GM12878 (cell line): ENCODE measurements at regions not wholly inside any gene's neighbourhood (a gene's known extent, or its start where the extent isn't known, plus 50 kb on each side); places are given as distances from the start of the nearest gene placed in this dataset.

Experiments used
- ATAC-seq: fragments of 200-7000 bp; cut with Tn5 transposase; 3 replicates; pipeline ENCODE4 v1.9.1; 2020; ENCODE audit warnings: mild to moderate bottlenecking, moderate library complexity
- BruUV-seq: library from RNA; stranded (reverse); fragments of 400-500 nt; replicated peaks from 2 replicates; lab custom pipeline; 2021; lab: Mats Ljungman, UMichigan
- CTCF ChIA-PET: fragments of 300-600 bp; sonication (Branson Sonifier 250); formaldehyde crosslinking; extraction: SDS; loops from one replicate; lab custom pipeline; 2021; ENCODE audit warnings: inconsistent platforms; lab: Yijun Ruan, JAX
- POLR2A ChIA-PET: fragments of 350-600 bp; formaldehyde crosslinking; extraction: SDS; loops from one replicate; lab custom pipeline; 2021; ENCODE audit warnings: inconsistent platforms; lab: Charles Lee
- RAD21 ChIA-PET: fragments of 300-600 bp; sonication (Branson Sonifier 250); formaldehyde crosslinking; loops from one replicate; lab custom pipeline; 2023; ENCODE audit warnings: antibody characterized with exemption; ENCODE audit not compliant: unreplicated experiment; lab: Charles Lee
- SMC1A ChIA-PET: fragments of 300-600 bp; sonication (Branson Sonifier 250); formaldehyde crosslinking; loops from one replicate; lab custom pipeline; 2023; ENCODE audit not compliant: unreplicated experiment, uncharacterized antibody; lab: Charles Lee
- DNase-seq: peaks from one replicate; pipeline ENCODE4 v3.0.0-alpha.2; 2011; ENCODE audit warnings: low read depth, low spot score
- FAIRE-seq: peaks from 3 replicates; lab custom pipeline; 2011; peaks lifted over from hg19 to GRCh38; lab: Jason Lieb, UNC
- H2AFZ ChIP-seq: 2 replicates; pipeline ENCODE4 v1.6.0; 2011; ENCODE audit warnings: low read depth, low read length, control low read depth; ENCODE audit not compliant: control insufficient read depth
- H3K27ac ChIP-seq: 2 replicates; pipeline ENCODE4 v1.5.1; 2011; ENCODE audit warnings: control low read depth; ENCODE audit not compliant: control insufficient read depth, insufficient read depth
- H3K27me3 ChIP-seq, 2 experiments: replicated peaks in 1 of 2; 2 replicates each; pipeline versions ENCODE4 v1.6.0 to v1.6.1; 2011; ENCODE audit warnings: low read length in 1 of 2; ENCODE audit not compliant: control insufficient read depth in 2 of 2, insufficient read depth in 2 of 2
- H3K36me3 ChIP-seq, 2 experiments: 2 replicates each; pipeline ENCODE4 v1.5.1; 2011; ENCODE audit warnings: low read length in 1 of 2; ENCODE audit not compliant: control insufficient read depth in 2 of 2, insufficient read depth in 2 of 2
- H3K4me1 ChIP-seq: 2 replicates; pipeline ENCODE4 v1.6.1; 2011; ENCODE audit warnings: mild to moderate bottlenecking, low read length, moderate library complexity, mixed read lengths; ENCODE audit not compliant: control insufficient read depth, insufficient read depth
- H3K4me2 ChIP-seq: 2 replicates; pipeline ENCODE4 v1.6.0; 2011; ENCODE audit warnings: control low read depth; ENCODE audit not compliant: control insufficient read depth, insufficient read depth
- H3K4me3 ChIP-seq: fragments of 200-600 bp; sonication (generic); 2 replicates; pipeline ENCODE4 v1.5.1; 2016
- H3K79me2 ChIP-seq: 2 replicates; pipeline ENCODE4 v1.6.0; 2011; ENCODE audit warnings: low read length; ENCODE audit not compliant: control insufficient read depth, insufficient read depth
- H3K9ac ChIP-seq: 2 replicates; pipeline ENCODE4 v1.8.0; 2011; ENCODE audit warnings: low read length, control low read depth, mixed read lengths; ENCODE audit not compliant: control insufficient read depth, insufficient read depth
- H3K9me3 ChIP-seq: replicated peaks from 3 replicates; pipeline ENCODE4 v1.5.1; 2011; ENCODE audit warnings: mild to moderate bottlenecking, low read length; ENCODE audit not compliant: control insufficient read depth, insufficient read depth
- H4K20me1 ChIP-seq: 2 replicates; pipeline ENCODE4 v1.6.0; 2011; ENCODE audit not compliant: control insufficient read depth, insufficient read depth
- DPF2 ChIP-seq: fragments of 450-650 bp; IDR thresholded peaks from 2 replicates; pipeline ENCODE4 v1.6.1; 2017; ENCODE audit warnings: mild to moderate bottlenecking
- EED ChIP-seq: sonication (generic); IDR thresholded peaks from 2 replicates; pipeline ENCODE4 v1.6.1; 2016; ENCODE audit warnings: antibody characterized with exemption, low read depth
- ESRRA ChIP-seq: IDR thresholded peaks from 2 replicates; pipeline ENCODE4 v1.6.1; 2012; ENCODE audit warnings: mild to moderate bottlenecking, low read length, improper control_type of control experiment
- HDGF ChIP-seq: fragments of 450-650 bp; IDR thresholded peaks from 2 replicates; pipeline ENCODE4 v1.6.1; 2016; ENCODE audit warnings: antibody characterized with exemption
- MTA2 ChIP-seq: fragments of 450-650 bp; IDR thresholded peaks from 2 replicates; pipeline ENCODE4 v1.6.1; 2016; ENCODE audit warnings: low read depth, mild to moderate bottlenecking, moderate library complexity
- NBN ChIP-seq: fragments of 450-650 bp; IDR thresholded peaks from 2 replicates; pipeline ENCODE4 v1.6.1; 2016
- RB1 ChIP-seq: fragments of 450-650 bp; formaldehyde crosslinking; IDR thresholded peaks from 2 replicates; pipeline ENCODE4 v1.6.1; 2017; ENCODE audit warnings: mild to moderate bottlenecking, borderline replicate concordance
- RBBP5 ChIP-seq: fragments of 200-600 bp; sonication (generic); conservative IDR thresholded peaks from 2 replicates; pipeline ENCODE4 v1.6.1; 2016
- SMAD1 ChIP-seq: fragments of 450-650 bp; IDR thresholded peaks from 2 replicates; pipeline ENCODE4 v1.6.1; 2018; ENCODE audit warnings: mild to moderate bottlenecking, low read depth; ENCODE audit not compliant: partially characterized antibody
- TCF12 ChIP-seq: IDR thresholded peaks from 2 replicates; pipeline ENCODE4 v1.6.1; 2011; ENCODE audit warnings: low read depth, mild to moderate bottlenecking, low read length
- WGBS: methylation state at CpG from one replicate; pipeline ENCODE4 v1.1.6; 2016; ENCODE audit warnings: low lambda C conversion rate; ENCODE audit not compliant: insufficient replicate concordance, insufficient coverage; ENCODE audit errors: missing lambda C conversion rate; 5-methylcytosine and 5-hydroxymethylcytosine counted together
- in situ Hi-C: fragments of 300-500 bp; cut with MboI; formaldehyde crosslinking; loops from 9 replicates; pipeline ENCODE4 v1.14.3; 2018; ENCODE audit warnings: mixed read lengths
- intact Hi-C: fragments of 100-400 bp; cut with micrococcal nuclease; formaldehyde crosslinking; loops from one replicate; pipeline ENCODE4 v1.14.2; 2022; ENCODE audit not compliant: unreplicated experiment
- TF ChIP-seq, protein P1 (sequence below): fragments of 450-650 bp; formaldehyde crosslinking; IDR thresholded peaks from 2 replicates; pipeline ENCODE4 v1.4.0; 2020; ENCODE audit warnings: mild to moderate bottlenecking, moderate library complexity
- TF ChIP-seq, protein P2 (sequence below): fragments of 450-650 bp; IDR thresholded peaks from 2 replicates; pipeline ENCODE4 v1.6.1; 2016; ENCODE audit warnings: mild to moderate bottlenecking
- TF ChIP-seq, protein P3 (sequence below): IDR thresholded peaks from 2 replicates; pipeline ENCODE4 v1.6.1; 2011; ENCODE audit warnings: low read depth, low read length, improper control_type of control experiment, borderline replicate concordance

- no peak overlapping the region for H2AFZ ChIP-seq
- H3K27ac ChIP-seq = no peak overlapping the region
- H3K4me2 ChIP-seq = no peak overlapping the region
- DNase-seq = no peak
- SMC1A ChIA-PET = no interaction called here
- in situ Hi-C loops = no loop called here
- TF ChIP-seq EED = no peak
- TF ChIP-seq, protein P1, sequence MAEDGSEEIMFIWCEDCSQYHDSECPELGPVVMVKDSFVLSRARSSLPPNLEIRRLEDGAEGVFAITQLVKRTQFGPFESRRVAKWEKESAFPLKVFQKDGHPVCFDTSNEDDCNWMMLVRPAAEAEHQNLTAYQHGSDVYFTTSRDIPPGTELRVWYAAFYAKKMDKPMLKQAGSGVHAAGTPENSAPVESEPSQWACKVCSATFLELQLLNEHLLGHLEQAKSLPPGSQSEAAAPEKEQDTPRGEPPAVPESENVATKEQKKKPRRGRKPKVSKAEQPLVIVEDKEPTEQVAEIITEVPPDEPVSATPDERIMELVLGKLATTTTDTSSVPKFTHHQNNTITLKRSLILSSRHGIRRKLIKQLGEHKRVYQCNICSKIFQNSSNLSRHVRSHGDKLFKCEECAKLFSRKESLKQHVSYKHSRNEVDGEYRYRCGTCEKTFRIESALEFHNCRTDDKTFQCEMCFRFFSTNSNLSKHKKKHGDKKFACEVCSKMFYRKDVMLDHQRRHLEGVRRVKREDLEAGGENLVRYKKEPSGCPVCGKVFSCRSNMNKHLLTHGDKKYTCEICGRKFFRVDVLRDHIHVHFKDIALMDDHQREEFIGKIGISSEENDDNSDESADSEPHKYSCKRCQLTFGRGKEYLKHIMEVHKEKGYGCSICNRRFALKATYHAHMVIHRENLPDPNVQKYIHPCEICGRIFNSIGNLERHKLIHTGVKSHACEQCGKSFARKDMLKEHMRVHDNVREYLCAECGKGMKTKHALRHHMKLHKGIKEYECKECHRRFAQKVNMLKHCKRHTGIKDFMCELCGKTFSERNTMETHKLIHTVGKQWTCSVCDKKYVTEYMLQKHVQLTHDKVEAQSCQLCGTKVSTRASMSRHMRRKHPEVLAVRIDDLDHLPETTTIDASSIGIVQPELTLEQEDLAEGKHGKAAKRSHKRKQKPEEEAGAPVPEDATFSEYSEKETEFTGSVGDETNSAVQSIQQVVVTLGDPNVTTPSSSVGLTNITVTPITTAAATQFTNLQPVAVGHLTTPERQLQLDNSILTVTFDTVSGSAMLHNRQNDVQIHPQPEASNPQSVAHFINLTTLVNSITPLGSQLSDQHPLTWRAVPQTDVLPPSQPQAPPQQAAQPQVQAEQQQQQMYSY (CRISPR knock-in tag) = no peak
- no peak for TF ChIP-seq RBBP5
- no peak for TF ChIP-seq NBN
- TF ChIP-seq TCF12 = no peak
- TF ChIP-seq, all 136 proteins: peak for 0
- H3K4me1 ChIP-seq = no peaks in the 10 kb centered on the region
- H3K36me3 ChIP-seq = no peaks in the 10 kb centered on the region
- ATAC-seq = no peak
- CTCF ChIA-PET = no interaction called here
- RAD21 ChIA-PET = no interaction called here
- H4K20me1 ChIP-seq = no peaks in the 10 kb centered on the region
- H3K4me3 ChIP-seq = no peak overlapping the region
- no TSS peak for BruUV-seq
- 0% methylated on average over 1 of the region's 1 CpG for WGBS
- intact Hi-C loops = no loop called here
- no peaks in the 10 kb centered on the region for H3K27me3 ChIP-seq
- no peak for FAIRE-seq
- no peak overlapping the region for H3K9ac ChIP-seq
- POLR2A ChIA-PET = no interaction called here
- H3K9me3 ChIP-seq = no peaks in the 10 kb centered on the region
- no peaks in the 10 kb centered on the region for H3K79me2 ChIP-seq
Observed at GRCh38 chrX:43238461-43238945, 417.6 kb upstream of the MAOA start.

DNA sequence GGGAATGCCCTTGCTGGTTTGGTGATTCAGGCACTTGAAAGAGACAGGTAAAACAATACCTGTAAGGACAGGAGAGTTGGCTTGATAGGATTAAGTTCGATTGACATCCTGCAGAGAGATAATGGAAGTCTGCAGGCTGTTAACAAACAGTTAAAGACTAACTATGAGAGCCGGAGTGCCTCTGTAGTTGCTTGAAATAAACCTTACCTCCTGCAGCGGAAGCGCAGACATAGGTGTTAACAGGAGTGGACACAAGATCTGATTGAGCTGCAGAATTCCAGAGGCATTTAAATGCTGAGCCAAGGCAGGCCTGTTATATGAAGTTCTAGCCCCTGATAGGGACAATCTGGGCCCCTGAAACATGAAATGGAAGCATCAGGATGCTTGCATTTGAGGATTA is 416.7 kb upstream of the MAOA start:
- no peak for FAIRE-seq
- POLR2A ChIA-PET = no interaction called here
- Histone ChIP-seq H4K20me1 (no peaks in the 10 kb centered on the region), H3K79me2 (no peaks in the 10 kb centered on the region), H3K27ac (no peak overlapping the region), H3K9ac (no peak overlapping the region), H3K27me3 (no peaks in the 10 kb centered on the region), H3K4me3 (no peak overlapping the region), H3K36me3 (no peaks in the 10 kb centered on the region), H3K9me3 (no peaks in the 10 kb centered on the region), H3K4me2 (no peak overlapping the region), H2AFZ (no peak overlapping the region), H3K4me1 (no peaks in the 10 kb centered on the region)
- 33% methylated on average over 4 of the region's 4 CpGs for WGBS
- no TSS peak for BruUV-seq
- no peak for DNase-seq
- CTCF ChIA-PET = no interaction called here
- intact Hi-C loops = no loop called here
- SMC1A ChIA-PET = no interaction called here
- ATAC-seq = no peak
- RAD21 ChIA-PET = no interaction called here
- in situ Hi-C loops = no loop called here
- TF ChIP-seq DPF2 = no peak
- no peak for TF ChIP-seq RB1
- TF ChIP-seq, protein P2, sequence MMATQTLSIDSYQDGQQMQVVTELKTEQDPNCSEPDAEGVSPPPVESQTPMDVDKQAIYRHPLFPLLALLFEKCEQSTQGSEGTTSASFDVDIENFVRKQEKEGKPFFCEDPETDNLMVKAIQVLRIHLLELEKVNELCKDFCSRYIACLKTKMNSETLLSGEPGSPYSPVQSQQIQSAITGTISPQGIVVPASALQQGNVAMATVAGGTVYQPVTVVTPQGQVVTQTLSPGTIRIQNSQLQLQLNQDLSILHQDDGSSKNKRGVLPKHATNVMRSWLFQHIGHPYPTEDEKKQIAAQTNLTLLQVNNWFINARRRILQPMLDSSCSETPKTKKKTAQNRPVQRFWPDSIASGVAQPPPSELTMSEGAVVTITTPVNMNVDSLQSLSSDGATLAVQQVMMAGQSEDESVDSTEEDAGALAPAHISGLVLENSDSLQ = no peak
- no peak for TF ChIP-seq HDGF
- no peak for TF ChIP-seq ESRRA
- TF ChIP-seq, protein P3, sequence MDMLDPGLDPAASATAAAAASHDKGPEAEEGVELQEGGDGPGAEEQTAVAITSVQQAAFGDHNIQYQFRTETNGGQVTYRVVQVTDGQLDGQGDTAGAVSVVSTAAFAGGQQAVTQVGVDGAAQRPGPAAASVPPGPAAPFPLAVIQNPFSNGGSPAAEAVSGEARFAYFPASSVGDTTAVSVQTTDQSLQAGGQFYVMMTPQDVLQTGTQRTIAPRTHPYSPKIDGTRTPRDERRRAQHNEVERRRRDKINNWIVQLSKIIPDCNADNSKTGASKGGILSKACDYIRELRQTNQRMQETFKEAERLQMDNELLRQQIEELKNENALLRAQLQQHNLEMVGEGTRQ = no peak
- no peak for TF ChIP-seq MTA2
- TF ChIP-seq SMAD1 = no peak
